Suprapubic skin (tissue), 4 donors: ENCODE measurements at regions not wholly inside any gene's neighbourhood (a gene's known extent, or its start where the extent isn't known, plus 50 kb on each side); places are given as distances from the start of the nearest gene placed in this dataset.

ENCODE experiments used
- POLR2A ChIP-seq, 2 donors: fragments of 450-650 bp; IDR thresholded peaks; one replicate each; pipeline ENCODE4 v1.6.1; 2017; ENCODE audit warnings: antibody characterized with exemption in 2 of 2, mild to moderate bottlenecking in 2 of 2, moderate library complexity in 2 of 2
- POLR2AphosphoS5 ChIP-seq, 3 donors: sonication (generic); formaldehyde crosslinking; IDR thresholded peaks; one replicate each; pipeline ENCODE4 v1.6.1; 2017; ENCODE audit warnings: antibody characterized with exemption in 3 of 3
- TF ChIP-seq, protein P1 (sequence below), 2 donors: fragments of 200-600 bp in 1 of 2; fragments of 450-650 bp in 1 of 2; sonication (generic) in 1 of 2; IDR thresholded peaks; one replicate each; pipeline ENCODE4 v1.5.1; 2016 to 2019; ENCODE audit warnings: antibody characterized with exemption in 2 of 2, mild to moderate bottlenecking in 1 of 2, moderate library complexity in 1 of 2

DNA sequence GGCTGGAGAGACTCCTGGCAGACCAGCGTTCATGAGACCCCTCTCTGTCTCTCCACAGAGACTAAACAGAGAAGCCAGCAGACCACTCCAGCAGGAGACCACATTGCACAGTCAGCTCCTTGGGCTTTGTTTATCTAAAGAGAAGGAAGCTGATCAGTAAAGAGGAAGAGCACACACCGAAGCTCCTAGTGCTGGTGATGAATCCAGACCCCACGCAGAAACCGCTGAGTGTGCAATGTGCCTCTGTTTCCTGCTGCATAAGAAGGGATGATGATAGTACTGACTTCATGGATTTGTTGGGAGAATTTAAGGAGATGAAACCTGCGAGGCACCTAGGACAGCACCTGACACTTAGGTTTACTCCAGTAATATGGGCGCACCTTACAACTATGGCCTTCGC lies 544.1 kb upstream of the ID2 start:
- TF ChIP-seq POLR2A (IDR thresholded peaks at IDR 0.05), result no peak
- TF ChIP-seq, protein P1, sequence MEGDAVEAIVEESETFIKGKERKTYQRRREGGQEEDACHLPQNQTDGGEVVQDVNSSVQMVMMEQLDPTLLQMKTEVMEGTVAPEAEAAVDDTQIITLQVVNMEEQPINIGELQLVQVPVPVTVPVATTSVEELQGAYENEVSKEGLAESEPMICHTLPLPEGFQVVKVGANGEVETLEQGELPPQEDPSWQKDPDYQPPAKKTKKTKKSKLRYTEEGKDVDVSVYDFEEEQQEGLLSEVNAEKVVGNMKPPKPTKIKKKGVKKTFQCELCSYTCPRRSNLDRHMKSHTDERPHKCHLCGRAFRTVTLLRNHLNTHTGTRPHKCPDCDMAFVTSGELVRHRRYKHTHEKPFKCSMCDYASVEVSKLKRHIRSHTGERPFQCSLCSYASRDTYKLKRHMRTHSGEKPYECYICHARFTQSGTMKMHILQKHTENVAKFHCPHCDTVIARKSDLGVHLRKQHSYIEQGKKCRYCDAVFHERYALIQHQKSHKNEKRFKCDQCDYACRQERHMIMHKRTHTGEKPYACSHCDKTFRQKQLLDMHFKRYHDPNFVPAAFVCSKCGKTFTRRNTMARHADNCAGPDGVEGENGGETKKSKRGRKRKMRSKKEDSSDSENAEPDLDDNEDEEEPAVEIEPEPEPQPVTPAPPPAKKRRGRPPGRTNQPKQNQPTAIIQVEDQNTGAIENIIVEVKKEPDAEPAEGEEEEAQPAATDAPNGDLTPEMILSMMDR (IDR thresholded peaks at IDR 0.05), result no peak
- no peak for TF ChIP-seq POLR2AphosphoS5 (IDR thresholded peaks at IDR 0.05)
